GM04504 (cell line): ENCODE measurements at regions not wholly inside any gene's neighbourhood (a gene's known extent, or its start where the extent isn't known, plus 50 kb on each side); places are given as distances from the start of the nearest gene placed in this dataset.

Experiments used
- DNase-seq: peaks from one replicate; pipeline ENCODE4 v3.0.0-alpha.2; 2012; ENCODE audit warnings: low read depth

GRCh38 chr7:27299861-27300260 lies 57.3 kb downstream of the EVX1 start:
- DNase-seq: no peak

DNA sequence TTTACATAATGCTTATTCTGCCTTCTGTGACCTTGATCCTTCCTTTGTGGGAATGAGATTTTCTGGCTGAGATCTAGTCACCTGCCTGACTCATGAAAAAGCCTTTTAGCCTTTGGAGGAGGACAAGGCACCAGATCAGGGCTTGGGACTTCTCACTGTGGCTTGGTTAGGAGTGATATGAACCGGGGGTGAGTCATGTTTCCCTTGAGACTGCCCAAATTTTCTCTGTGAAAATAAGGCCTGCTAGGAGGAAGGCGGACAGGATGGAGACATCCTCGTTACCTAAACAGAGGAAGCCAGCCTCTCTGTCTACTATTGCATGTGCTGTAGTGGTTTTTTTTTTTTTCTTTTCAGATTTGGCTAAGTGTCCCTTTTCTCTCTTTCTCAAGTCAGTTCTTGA lies 57.8 kb downstream of the EVX1 start:
- DNase-seq: no peak

DNA sequence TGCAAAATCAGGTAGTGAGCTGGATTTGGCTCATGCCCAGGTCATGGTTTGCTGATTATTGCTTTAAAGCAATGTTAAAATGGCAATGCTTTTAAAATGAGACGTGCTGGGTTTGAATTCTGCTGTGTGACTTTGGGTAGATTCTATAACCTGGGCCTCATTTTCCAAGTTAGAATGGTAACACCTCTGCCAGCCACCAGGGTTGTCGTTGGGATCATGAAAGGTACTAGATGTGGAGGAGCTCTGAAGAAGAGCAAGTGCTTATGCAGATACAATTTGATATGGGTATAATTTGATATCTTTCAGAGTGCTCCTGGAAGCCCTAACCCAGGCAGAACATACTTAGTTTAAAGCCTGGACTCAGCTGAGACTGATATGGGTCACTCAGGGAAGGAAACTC lies 60.0 kb downstream of the EVX1 start:
- no peak for DNase-seq

DNA sequence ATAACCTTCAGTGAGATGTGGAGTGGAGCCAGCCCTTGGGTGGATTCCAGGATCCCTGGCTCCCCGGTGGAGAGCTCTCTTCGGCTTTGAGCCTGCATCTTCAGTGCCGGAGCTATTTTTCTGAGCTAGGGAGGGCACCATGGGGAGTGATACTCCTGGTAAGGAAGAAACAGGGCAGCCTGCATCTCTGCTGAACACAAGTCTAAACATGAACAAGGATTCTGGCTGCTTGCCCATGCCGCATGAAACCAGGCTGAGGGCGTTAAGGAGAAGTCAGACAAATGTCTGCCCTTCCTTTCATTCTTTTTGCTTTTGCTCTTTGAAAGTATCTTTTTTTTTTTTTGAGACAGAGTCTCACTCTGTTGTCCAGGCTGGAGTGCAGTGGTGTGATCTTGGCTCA lies 60.4 kb downstream of the EVX1 start:
- DNase-seq: no peak

DNA sequence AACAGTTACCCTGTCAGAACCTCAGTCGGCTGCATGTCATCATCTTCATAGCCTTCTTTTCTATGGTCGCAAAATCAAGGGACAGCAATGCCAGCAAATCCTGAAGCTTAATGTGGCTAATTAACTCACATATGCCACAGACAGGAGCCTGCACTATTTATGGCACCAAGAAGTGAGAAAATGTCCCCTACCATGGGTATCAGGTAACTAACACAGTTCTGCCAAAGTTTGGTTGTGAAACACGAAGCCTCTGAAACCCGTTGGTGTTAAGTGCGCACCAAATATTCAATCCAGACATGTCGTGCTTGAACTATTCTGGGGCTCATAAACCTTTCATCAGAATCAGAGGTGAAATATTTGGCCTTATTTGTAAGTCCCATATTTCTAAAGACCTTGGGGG lies 63.3 kb downstream of the EVX1 start:
- no peak for DNase-seq

- DNase-seq: no peak
Measured at GRCh38 chr7:27312820-27313219, 70.2 kb downstream of the EVX1 start.

DNA sequence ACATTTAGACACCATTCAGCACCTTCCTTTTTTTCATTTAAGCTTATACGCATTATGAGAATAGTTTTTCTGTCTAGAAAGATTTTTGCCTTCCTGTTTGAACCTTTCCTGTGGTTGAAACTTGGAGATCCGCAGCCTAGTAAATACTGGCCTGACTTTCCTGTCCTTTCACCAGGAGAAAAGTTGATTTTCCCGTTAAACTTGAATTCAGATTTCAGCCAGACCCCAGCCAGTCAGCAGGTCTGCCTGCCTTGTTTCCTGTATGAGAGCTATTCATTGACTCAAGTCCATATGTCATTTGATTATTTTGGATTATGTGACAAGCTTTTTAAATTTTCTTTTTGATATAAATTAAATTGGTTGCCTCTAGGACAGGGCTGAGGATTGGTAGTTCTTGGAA lies 71.5 kb downstream of the EVX1 start:
- no peak for DNase-seq

DNA sequence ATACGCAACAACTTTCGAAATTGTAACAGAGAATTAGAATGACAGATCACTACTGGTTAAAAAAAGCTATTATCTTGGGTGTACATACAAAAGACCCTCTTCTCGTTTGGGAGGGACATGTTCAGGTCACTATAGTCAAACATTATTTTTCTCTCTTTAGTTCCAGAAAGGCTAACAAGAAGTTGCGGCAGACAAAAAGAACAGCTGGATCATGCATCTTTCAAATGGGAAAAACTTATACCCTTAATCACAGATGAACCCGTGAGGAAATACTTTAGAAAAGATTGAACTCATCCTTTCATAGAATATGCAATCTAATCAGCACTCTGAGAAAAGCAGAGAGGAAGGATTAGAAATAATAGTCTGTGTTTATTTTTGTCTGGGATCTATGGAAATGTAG lies 72.5 kb downstream of the EVX1 start:
- DNase-seq: no peak

GRCh38 chr7:27316311-27316710 lies 73.7 kb downstream of the EVX1 start:
- no peak for DNase-seq

DNA sequence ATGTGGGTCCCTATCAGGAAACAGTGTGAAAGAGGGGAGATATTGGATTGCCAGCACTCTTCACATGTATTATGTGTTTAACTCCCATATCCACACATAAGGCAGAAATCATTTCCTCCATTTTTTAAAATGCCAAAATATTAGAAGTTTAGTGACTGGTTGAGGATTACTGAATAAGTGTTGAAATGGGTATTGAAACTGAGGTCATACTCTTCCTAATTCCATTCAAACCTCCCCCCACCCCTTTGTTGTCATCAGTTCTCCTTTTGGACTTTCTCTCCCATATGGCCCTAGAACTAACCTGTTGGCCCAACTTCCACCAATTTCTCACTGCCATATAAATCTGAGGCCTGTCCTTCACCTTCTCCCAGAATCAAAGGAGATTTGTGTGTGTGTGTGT lies 81.6 kb downstream of the EVX1 start:
- DNase-seq: no peak

GRCh38 chr7:27329909-27330308 lies 87.3 kb downstream of the EVX1 start:
- DNase-seq: no peak

- DNase-seq: no peak
Measured at GRCh38 chr7:27339478-27339877, 96.9 kb downstream of the EVX1 start.

DNA sequence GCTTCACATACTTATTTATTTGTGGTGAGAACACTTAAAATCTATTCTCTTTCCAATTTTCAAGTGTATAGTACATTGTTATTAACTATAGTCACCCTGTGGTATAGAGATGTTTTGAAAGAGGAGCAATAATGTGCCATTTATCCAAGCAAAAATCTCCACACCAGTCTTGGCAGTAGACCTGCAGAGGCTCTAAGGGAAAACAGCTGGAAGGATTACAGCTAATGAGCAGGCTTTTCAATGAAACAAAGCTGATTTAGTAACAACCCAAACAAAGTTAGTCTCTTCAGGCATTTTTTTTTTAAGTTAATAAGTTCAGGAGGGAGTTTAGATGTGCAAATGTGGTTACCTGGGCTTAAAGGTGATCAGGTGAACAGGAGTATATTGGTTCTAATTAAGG lies 101.9 kb downstream of the EVX1 start:
- no peak for DNase-seq

GRCh38 chr7:27345164-27345887 lies 102.7 kb downstream of the EVX1 start:
- DNase-seq: no peak

DNA sequence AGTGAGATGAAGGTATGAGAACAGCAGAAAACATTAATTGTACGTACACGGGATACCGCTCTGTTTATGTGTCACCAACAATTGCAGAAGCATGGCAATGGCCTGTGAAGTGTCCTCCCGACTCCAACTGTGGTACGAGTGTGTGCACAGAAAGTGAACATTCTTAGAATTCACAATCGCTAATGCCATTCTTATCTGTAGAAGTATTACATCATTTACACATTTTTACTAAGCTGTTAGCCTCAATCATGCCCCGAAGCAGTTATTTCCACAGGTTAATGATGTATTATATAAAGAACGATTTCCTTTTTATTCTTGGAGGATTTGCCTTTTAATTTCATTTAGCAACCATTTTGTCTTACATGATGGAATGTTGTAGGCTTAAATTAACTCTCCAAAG lies 103.4 kb downstream of the EVX1 start:
- DNase-seq: no peak

DNA sequence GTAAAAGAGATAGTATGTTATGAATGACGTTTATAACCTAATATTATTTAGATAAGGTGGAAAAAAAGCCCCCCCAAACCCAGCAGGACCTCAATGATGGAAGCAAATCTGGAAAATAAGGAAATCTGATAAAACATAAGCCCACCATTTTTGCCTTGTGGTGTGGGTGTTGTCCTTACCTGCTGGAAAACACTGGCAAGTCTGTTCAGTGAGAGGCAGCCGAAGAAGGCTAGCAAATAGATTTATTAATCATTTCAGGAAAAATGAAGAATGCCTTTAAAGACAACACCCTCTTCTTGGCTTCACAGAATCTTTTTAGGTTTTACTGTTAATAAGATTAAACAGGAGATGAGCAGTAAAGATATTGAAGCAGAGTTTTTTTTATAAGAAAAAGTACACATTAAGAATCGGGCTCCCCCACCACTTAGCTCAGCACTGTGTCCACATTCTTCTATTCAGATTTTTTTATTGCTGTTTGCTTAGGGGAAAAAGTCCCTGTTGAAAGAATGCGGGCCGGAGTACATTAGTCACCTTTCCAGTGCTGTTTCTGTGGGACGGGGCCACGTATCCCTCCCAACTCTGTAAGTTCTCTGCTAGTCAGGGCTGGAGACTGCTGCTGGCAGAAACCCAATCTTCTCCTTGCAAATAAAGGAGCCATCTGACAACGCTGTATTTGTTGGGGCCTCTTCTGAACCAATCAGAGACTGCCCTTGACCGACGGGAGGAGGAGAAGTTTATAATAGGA lies 104.1 kb downstream of the EVX1 start:
- DNase-seq: peak; percentile 35

DNA sequence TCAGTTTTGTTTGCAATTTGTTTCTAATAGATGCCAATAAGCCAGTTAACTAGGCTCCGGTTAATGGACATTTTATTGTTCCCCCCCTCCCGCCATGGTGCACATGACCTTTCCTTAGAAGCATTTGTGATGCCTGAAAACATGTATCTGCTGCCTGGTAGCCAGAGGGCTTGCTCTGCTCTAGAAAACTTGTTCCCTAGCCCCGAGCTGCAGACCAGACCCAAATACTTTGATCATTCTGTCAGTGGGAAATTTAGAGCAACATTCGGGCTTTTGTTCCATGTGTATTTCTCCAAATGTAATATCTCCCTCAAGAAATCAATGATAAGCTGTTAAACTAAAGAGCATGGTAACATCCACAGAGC lies 104.7 kb downstream of the EVX1 start:
- DNase-seq: no peak

- no peak for DNase-seq
Measured at GRCh38 chr7:27349621-27350020, 107.0 kb downstream of the EVX1 start.

GRCh38 chr7:27351137-27351536 lies 108.5 kb downstream of the EVX1 start:
- no peak for DNase-seq

DNA sequence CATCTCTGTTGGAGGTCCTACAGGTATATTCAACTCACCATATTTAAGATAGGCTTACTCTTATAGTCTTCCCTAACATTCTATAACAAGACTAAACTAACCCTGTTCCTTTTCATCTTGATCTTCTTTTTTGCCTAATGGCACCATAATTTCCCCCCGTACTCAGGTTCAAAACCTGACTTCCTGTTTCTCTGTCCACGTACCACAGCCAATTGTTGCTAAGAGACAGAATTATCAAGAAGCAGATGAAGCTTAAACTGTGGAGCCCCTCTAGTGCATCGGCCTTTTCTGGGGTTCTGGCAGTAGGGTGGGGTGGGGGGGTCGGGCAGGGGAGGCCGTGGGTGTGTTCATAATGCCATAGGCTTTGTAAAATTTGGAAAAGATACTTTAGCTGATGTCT lies 109.2 kb downstream of the EVX1 start:
- DNase-seq: no peak

DNA sequence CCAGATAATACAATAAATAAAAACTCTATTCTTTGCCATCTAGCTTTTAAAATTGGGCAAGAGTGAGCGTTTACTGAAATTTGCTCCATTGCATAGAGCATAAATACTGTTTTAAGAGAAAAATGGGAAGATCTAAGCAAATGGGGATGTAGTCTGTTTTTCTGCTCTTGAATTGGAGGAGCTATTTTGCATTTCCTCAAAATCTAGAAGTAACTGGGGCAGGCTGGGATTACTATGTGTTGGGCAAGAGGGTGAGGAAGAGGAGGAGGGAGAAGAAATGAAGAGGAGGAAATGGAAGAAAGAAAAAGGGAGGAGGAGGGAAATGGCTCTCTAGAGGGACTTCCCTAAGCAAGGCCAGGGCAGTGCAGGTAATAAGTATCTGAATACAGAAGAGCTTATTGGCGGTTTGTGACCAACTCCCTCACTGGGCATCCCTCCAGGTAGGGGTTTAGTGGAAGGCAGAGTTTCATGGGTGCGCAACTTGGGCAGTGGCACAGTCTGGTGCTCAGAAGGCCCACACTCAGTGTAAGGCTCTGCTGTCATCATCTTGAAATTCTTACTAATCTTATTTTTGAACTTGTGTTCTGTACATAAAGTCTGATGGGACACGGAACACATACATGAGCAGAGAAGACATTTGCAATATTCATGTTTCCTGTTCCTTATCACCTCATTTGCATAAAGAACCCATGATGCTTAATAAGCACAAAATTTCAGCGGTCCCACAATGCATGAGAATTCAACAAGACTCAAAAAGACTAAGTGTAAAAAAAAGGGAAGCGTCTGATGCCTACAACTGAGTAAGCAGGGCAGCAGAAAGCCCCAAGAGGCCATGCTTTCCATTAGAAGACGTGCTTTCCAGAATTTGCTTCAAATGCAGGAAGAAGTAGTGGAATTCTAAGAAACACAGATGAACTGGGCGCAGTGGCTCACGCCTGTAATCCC lies 116.9 kb downstream of the EVX1 start:
- no peak for DNase-seq

- no peak for DNase-seq
Measured at GRCh38 chr7:27361522-27361921, 118.9 kb downstream of the EVX1 start.

DNA sequence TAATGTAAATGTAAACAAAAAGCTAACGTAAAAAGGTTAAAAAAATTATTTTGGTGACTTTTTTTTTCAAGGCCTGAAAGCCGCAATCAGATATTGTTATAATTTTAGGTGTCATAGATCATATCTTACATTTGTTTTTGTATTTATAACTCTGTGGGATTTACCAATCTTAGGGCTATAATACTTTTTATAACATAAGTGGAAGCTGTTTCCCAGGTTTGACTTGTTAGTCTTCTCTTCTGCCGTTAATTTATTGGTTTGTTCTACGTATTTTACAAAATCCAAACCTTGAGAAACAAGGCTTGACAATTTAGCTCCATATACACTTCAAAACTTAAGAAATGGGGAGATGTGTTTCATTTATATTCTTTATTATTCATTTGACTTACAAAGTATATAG lies 119.4 kb downstream of the EVX1 start:
- DNase-seq: no peak
